ENCODE measurements at regions not wholly inside any gene's neighbourhood (a gene's known extent, or its start where the extent isn't known, plus 50 kb on each side); places are given as distances from the start of the nearest gene placed in this dataset.

- no peak for DNase-seq (ENCODE audit: low spot score)
Observed at GRCh38 chr3:25097023-25097422, 331.0 kb upstream of the RARB start.

GRCh38 chr3:25099666-25100065 is 328.4 kb upstream of the RARB start:
- no peak for DNase-seq (ENCODE audit: low spot score)

- no peak for DNase-seq (ENCODE audit: low spot score)
Observed at GRCh38 chr3:25103391-25103790, 324.7 kb upstream of the RARB start.

- DNase-seq (ENCODE audit: low spot score): no peak
Observed at GRCh38 chr3:25107918-25108617, 320.0 kb upstream of the RARB start.

- DNase-seq (ENCODE audit: low spot score): no peak
Observed at GRCh38 chr3:25110642-25111041, 317.4 kb upstream of the RARB start.

GRCh38 chr3:25113891-25114290 is 314.2 kb upstream of the RARB start:
- no peak for DNase-seq (ENCODE audit: low spot score)

GRCh38 chr3:25114532-25114931 is 313.5 kb upstream of the RARB start:
- no peak for DNase-seq (ENCODE audit: low spot score)

GRCh38 chr3:25117005-25117593 is 311.0 kb upstream of the RARB start:
- DNase-seq (ENCODE audit: low spot score): no peak

- no peak for DNase-seq (ENCODE audit: low spot score)
Observed at GRCh38 chr3:25119682-25120081, 308.4 kb upstream of the RARB start.

- no peak for DNase-seq (ENCODE audit: low spot score)
Observed at GRCh38 chr3:25120665-25121064, 307.4 kb upstream of the RARB start.

- DNase-seq (ENCODE audit: low spot score): no peak
Observed at GRCh38 chr3:25125201-25125600, 302.9 kb upstream of the RARB start.

- no peak for DNase-seq (ENCODE audit: low spot score)
Observed at GRCh38 chr3:25128735-25129134, 299.3 kb upstream of the RARB start.

GRCh38 chr3:25130724-25131520 is 297.1 kb upstream of the RARB start:
- DNase-seq (ENCODE audit: low spot score): no peak

GRCh38 chr3:25133588-25133987 is 294.5 kb upstream of the RARB start:
- DNase-seq (ENCODE audit: low spot score): no peak

GRCh38 chr3:25137606-25138005 is 290.5 kb upstream of the RARB start:
- no peak for DNase-seq (ENCODE audit: low spot score)

- no peak for DNase-seq (ENCODE audit: low spot score)
Observed at GRCh38 chr3:25139267-25139666, 288.8 kb upstream of the RARB start.

- no peak for DNase-seq (ENCODE audit: low spot score)
Observed at GRCh38 chr3:25142609-25143355, 285.3 kb upstream of the RARB start.

GRCh38 chr3:25143356-25144025 is 284.6 kb upstream of the RARB start:
- no peak for DNase-seq (ENCODE audit: low spot score)

GRCh38 chr3:25144430-25144829 is 283.6 kb upstream of the RARB start:
- no peak for DNase-seq (ENCODE audit: low spot score)

GRCh38 chr3:25145176-25145575 is 282.9 kb upstream of the RARB start:
- no peak for DNase-seq (ENCODE audit: low spot score)

- DNase-seq (ENCODE audit: low spot score): no peak
Observed at GRCh38 chr3:25150199-25150598, 277.9 kb upstream of the RARB start.

Data from RKO (cell line).